ENCODE measurements at regions not wholly inside any gene's neighbourhood (a gene's known extent, or its start where the extent isn't known, plus 50 kb on each side); places are given as distances from the start of the nearest gene placed in this dataset.

DNA sequence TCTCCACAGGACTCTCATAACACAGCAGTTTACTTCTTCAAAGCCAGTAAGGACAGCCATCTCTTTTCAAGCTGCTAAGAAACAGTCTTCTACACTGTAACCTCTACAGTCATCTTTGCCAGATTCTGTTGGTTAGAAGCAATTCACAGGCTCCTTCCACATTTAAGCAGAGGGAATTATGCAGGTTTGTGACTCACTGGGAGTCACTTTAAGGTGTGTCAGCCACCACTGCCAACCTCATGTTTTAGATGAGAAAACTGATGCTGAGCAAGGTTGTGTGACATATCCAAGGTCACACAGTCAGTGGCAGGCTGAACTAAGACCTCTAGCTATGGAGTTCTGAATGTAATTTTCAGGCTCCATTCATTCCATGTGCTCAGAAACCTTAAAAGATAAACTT lies 143.5 kb downstream of the QDPR start:
- TF ChIP-seq, protein P1, sequence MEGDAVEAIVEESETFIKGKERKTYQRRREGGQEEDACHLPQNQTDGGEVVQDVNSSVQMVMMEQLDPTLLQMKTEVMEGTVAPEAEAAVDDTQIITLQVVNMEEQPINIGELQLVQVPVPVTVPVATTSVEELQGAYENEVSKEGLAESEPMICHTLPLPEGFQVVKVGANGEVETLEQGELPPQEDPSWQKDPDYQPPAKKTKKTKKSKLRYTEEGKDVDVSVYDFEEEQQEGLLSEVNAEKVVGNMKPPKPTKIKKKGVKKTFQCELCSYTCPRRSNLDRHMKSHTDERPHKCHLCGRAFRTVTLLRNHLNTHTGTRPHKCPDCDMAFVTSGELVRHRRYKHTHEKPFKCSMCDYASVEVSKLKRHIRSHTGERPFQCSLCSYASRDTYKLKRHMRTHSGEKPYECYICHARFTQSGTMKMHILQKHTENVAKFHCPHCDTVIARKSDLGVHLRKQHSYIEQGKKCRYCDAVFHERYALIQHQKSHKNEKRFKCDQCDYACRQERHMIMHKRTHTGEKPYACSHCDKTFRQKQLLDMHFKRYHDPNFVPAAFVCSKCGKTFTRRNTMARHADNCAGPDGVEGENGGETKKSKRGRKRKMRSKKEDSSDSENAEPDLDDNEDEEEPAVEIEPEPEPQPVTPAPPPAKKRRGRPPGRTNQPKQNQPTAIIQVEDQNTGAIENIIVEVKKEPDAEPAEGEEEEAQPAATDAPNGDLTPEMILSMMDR (IDR thresholded peaks at IDR 0.05; ENCODE audit: low read depth, low read length, poor library complexity, severe bottlenecking): no peak
- no peak for TF ChIP-seq EZH2phosphoT487 (IDR thresholded peaks at IDR 0.05; ENCODE audit: borderline replicate concordance, low read length)

DNA sequence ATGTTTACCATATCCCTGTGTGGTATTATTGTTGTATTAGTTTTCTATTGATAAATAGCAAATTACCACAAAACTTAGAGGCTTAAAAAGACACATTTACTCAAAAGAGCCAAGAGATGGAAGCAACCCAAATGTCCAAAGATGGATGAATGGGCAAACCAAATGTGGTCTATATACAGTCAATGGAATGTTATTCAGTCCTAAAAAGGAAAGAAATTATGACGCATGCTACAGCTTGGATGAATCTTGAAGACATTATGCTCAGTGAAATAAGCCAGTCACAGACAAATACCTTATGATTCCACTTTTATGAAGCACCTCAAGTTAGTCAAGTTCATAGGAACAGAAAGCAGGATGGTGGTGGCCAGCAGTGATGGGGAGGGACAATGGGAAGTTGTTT lies 144.7 kb downstream of the QDPR start:
- Histone ChIP-seq H3F3A (ENCODE audit: control insufficient read depth, insufficient read depth) (no peaks in the 10 kb centered on the region), H3K27ac (ENCODE audit: low read depth, low read length) (no peak overlapping the region), H3K9me3 (ENCODE audit: control insufficient read depth, insufficient read depth, low read length) (no peaks in the 10 kb centered on the region), H3K79me2 (ENCODE audit: control insufficient read depth, low read length) (no peaks in the 10 kb centered on the region), H4K20me1 (ENCODE audit: control insufficient read depth, insufficient read depth, low read depth, low read length) (no peaks in the 10 kb centered on the region), H3K9me2 (replicated peaks; ENCODE audit: control insufficient read depth, low read length) (no peaks in the 10 kb centered on the region), H3K36me3 (ENCODE audit: control insufficient read depth, low read length) (no peaks in the 10 kb centered on the region), H3K4me2 (ENCODE audit: low read length) (no peak overlapping the region), H3K4me3 (ENCODE audit: low read length) (no peak overlapping the region), H3K27me3 (ENCODE audit: control insufficient read depth, low read length) (peaks cover 8% of the 10 kb centered on the region; the same call in 1 of the 2 replicates), H3K4me1 (ENCODE audit: control insufficient read depth, low read length) (no peaks in the 10 kb centered on the region)
- TF ChIP-seq, protein P1 (IDR thresholded peaks at IDR 0.05; ENCODE audit: low read depth, low read length, poor library complexity, severe bottlenecking): no peak
- no peak for TF ChIP-seq EZH2phosphoT487 (IDR thresholded peaks at IDR 0.05; ENCODE audit: borderline replicate concordance, low read length)

More for the DNA sequence above, 143.5 kb downstream of the QDPR start:
- H3F3A ChIP-seq (ENCODE audit: control insufficient read depth, insufficient read depth): no peaks in the 10 kb centered on the region
- no peaks in the 10 kb centered on the region for H3K36me3 ChIP-seq (ENCODE audit: control insufficient read depth, low read length)
- no peaks in the 10 kb centered on the region for H4K20me1 ChIP-seq (ENCODE audit: control insufficient read depth, insufficient read depth, low read depth, low read length)
- no peaks in the 10 kb centered on the region for H3K4me1 ChIP-seq (ENCODE audit: control insufficient read depth, low read length)
- H3K4me3 ChIP-seq (ENCODE audit: low read length): no peak overlapping the region
- no peaks in the 10 kb centered on the region for H3K9me3 ChIP-seq (ENCODE audit: control insufficient read depth, insufficient read depth, low read length)
- no peaks in the 10 kb centered on the region for H3K9me2 ChIP-seq (replicated peaks; ENCODE audit: control insufficient read depth, low read length)
- H3K79me2 ChIP-seq (ENCODE audit: control insufficient read depth, low read length): no peaks in the 10 kb centered on the region
- no peak overlapping the region for H3K4me2 ChIP-seq (ENCODE audit: low read length)
- peaks cover 8% of the 10 kb centered on the region; the same call in 1 of the 2 replicates for H3K27me3 ChIP-seq (ENCODE audit: control insufficient read depth, low read length)
- no peak overlapping the region for H3K27ac ChIP-seq (ENCODE audit: low read depth, low read length)

DNA sequence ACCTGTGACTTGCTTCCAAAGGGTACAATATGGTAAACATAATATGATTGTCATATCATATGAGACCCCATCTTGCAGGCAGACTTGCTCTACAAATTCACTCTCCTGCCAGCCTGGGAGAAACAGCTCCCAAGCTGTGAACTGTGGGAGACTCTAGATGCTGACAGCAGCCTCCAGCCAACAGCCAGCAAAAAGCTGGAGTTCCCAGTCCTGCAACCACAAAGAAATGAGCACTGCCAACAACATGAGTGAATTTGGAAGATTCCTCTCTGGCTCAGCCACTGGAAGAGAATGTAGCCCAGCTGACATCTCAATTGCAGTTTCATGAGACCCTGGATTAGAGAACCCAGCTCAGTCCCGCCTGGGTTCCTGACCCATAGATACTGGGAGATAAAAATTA lies 145.4 kb downstream of the QDPR start:
- Histone ChIP-seq H4K20me1 (ENCODE audit: control insufficient read depth, insufficient read depth, low read depth, low read length) (no peaks in the 10 kb centered on the region), H3K4me2 (ENCODE audit: low read length) (no peak overlapping the region), H3K9me2 (replicated peaks; ENCODE audit: control insufficient read depth, low read length) (no peaks in the 10 kb centered on the region), H3K79me2 (ENCODE audit: control insufficient read depth, low read length) (no peaks in the 10 kb centered on the region), H3K36me3 (ENCODE audit: control insufficient read depth, low read length) (no peaks in the 10 kb centered on the region), H3K27me3 (ENCODE audit: control insufficient read depth, low read length) (peaks cover 8% of the 10 kb centered on the region; the same call in 1 of the 2 replicates), H3F3A (ENCODE audit: control insufficient read depth, insufficient read depth) (no peaks in the 10 kb centered on the region), H3K27ac (ENCODE audit: low read depth, low read length) (no peak overlapping the region), H3K4me3 (ENCODE audit: low read length) (no peak overlapping the region), H3K9me3 (ENCODE audit: control insufficient read depth, insufficient read depth, low read length) (no peaks in the 10 kb centered on the region), H3K4me1 (ENCODE audit: control insufficient read depth, low read length) (no peaks in the 10 kb centered on the region)
- TF ChIP-seq EZH2phosphoT487 (IDR thresholded peaks at IDR 0.05; ENCODE audit: borderline replicate concordance, low read length): no peak
- TF ChIP-seq, protein P1 (IDR thresholded peaks at IDR 0.05; ENCODE audit: low read depth, low read length, poor library complexity, severe bottlenecking): no peak

Measured in DOHH2 (cell line).